Stimulated activated CD4-positive, alpha-beta T cell treated with anti-CD3 and anti-CD28 coated beads, Interleukin-12 subunit alpha, Interleukin-12 subunit beta, amount 100 ng/mL, for 4 hours (primary cell): ENCODE measurements at regions not wholly inside any gene's neighbourhood (a gene's known extent, or its start where the extent isn't known, plus 50 kb on each side); places are given as distances from the start of the nearest gene placed in this dataset.

Experiments
- DNase-seq: peaks from one replicate; pipeline ENCODE4 v3.0.0-alpha.2; 2020

- no peak for DNase-seq
These were observed 274.4 kb downstream of the PLPP3 start for GRCh38 chr1:56304975-56305374.

GRCh38 chr1:56303805-56304204 lies 275.6 kb downstream of the PLPP3 start:
- DNase-seq, result no peak

GRCh38 chr1:56302878-56303277 lies 276.5 kb downstream of the PLPP3 start:
- no peak for DNase-seq

- DNase-seq, result no peak
These were observed 277.6 kb downstream of the PLPP3 start for GRCh38 chr1:56301791-56302190.

- no peak for DNase-seq
These were observed 278.5 kb downstream of the PLPP3 start for GRCh38 chr1:56300836-56301235.

- DNase-seq, result no peak
These were observed 280.5 kb downstream of the PLPP3 start for GRCh38 chr1:56298866-56299265.

GRCh38 chr1:56297904-56298303 lies 281.5 kb downstream of the PLPP3 start:
- DNase-seq, result no peak

GRCh38 chr1:56297208-56297607 lies 282.2 kb downstream of the PLPP3 start:
- DNase-seq, result no peak

- DNase-seq, result no peak
These were observed 283.1 kb downstream of the PLPP3 start for GRCh38 chr1:56295949-56296929.

- no peak for DNase-seq
These were observed 287.9 kb downstream of the PLPP3 start for GRCh38 chr1:56291374-56291919.

GRCh38 chr1:56289260-56289659 lies 290.1 kb downstream of the PLPP3 start:
- no peak for DNase-seq

GRCh38 chr1:56287721-56288120 lies 291.6 kb downstream of the PLPP3 start:
- DNase-seq, result no peak

- no peak for DNase-seq
These were observed 292.4 kb downstream of the PLPP3 start for GRCh38 chr1:56286956-56287355.

GRCh38 chr1:56286506-56286905 lies 292.9 kb downstream of the PLPP3 start:
- no peak for DNase-seq

- DNase-seq, result no peak
These were observed 293.6 kb downstream of the PLPP3 start for GRCh38 chr1:56285554-56286402.

GRCh38 chr1:56284928-56285327 lies 294.4 kb downstream of the PLPP3 start:
- no peak for DNase-seq

- no peak for DNase-seq
These were observed 301.3 kb downstream of the PLPP3 start for GRCh38 chr1:56278061-56278460.

GRCh38 chr1:56268519-56269140 lies 310.7 kb downstream of the PLPP3 start:
- no peak for DNase-seq

GRCh38 chr1:56267611-56268010 lies 311.8 kb downstream of the PLPP3 start:
- no peak for DNase-seq

GRCh38 chr1:56266359-56266758 lies 313.0 kb downstream of the PLPP3 start:
- no peak for DNase-seq

GRCh38 chr1:56265216-56265615 lies 314.1 kb downstream of the PLPP3 start:
- DNase-seq, result no peak

GRCh38 chr1:56263908-56264307 lies 315.5 kb downstream of the PLPP3 start:
- no peak for DNase-seq

- no peak for DNase-seq
These were observed 321.0 kb downstream of the PLPP3 start for GRCh38 chr1:56258371-56258770.
